Stomach smooth muscle (tissue), 2 donors: ENCODE measurements at regions not wholly inside any gene's neighbourhood (a gene's known extent, or its start where the extent isn't known, plus 50 kb on each side); places are given as distances from the start of the nearest gene placed in this dataset.
"Not testable (repeated sequence)": the region's sequence is repeated elsewhere in the genome, so short reads cannot be mapped to it uniquely, and the experiment has no call there.

Source experiments
- H3K27ac ChIP-seq: one replicate; pipeline ENCODE4 v1.7.0; 2013; ENCODE audit warnings: mild to moderate bottlenecking, low read length, inconsistent platforms
- H3K27me3 ChIP-seq, 2 donors: one replicate each; pipeline ENCODE4 v1.7.0; 2013; ENCODE audit warnings: low read length in 2 of 2; ENCODE audit not compliant: insufficient read depth in 2 of 2, control insufficient read depth in 1 of 2
- H3K36me3 ChIP-seq, 2 donors: one replicate each; pipeline ENCODE4 v1.7.0; 2013; ENCODE audit warnings: low read length in 2 of 2; ENCODE audit not compliant: control insufficient read depth in 2 of 2, insufficient read depth in 2 of 2
- H3K4me1 ChIP-seq: one replicate; pipeline ENCODE4 v1.7.0; 2013; ENCODE audit warnings: low read length; ENCODE audit not compliant: control insufficient read depth, insufficient read depth
- H3K4me3 ChIP-seq, 2 donors: one replicate each; pipeline ENCODE4 v1.7.0; 2013; ENCODE audit warnings: low read length in 2 of 2
- H3K9ac ChIP-seq, 2 donors: one replicate each; pipeline ENCODE4 v1.7.0; 2013; ENCODE audit warnings: low read length in 2 of 2, mild to moderate bottlenecking in 1 of 2
- H3K9me3 ChIP-seq, 2 donors: one replicate each; pipeline ENCODE4 v1.7.0; 2013; ENCODE audit warnings: low read length in 2 of 2; ENCODE audit not compliant: control insufficient read depth in 2 of 2
- donor health status: healthy.
- donor health status: Pancreatic carcinoma.

- Histone ChIP-seq H3K4me3 (no peak overlapping the region), H3K9me3 (peaks cover 0 to 4% of the 10 kb centered on the region in 2 donors)
These were observed 108.5 kb downstream of the SOX1 start for GRCh38 chr13:112175162-112176075.

GRCh38 chr13:112176141-112177119 lies 109.5 kb downstream of the SOX1 start:
- not testable (repeated sequence) for H3K9me3 ChIP-seq

More at GRCh38 chr13:112175162-112176075, 108.5 kb downstream of the SOX1 start:
- no peak overlapping the region for H3K9ac ChIP-seq
- no peak overlapping the region for H3K27ac ChIP-seq
- peaks cover 3 to 15% of the 10 kb centered on the region in 2 donors for H3K27me3 ChIP-seq
- H3K4me1 ChIP-seq: no peaks in the 10 kb centered on the region
- no peaks in the 10 kb centered on the region for H3K36me3 ChIP-seq

GRCh38 chr13:112177450-112178288 lies 110.7 kb downstream of the SOX1 start:
- Histone ChIP-seq H3K36me3 (no peaks in the 10 kb centered on the region), H3K4me3 (no peak overlapping the region), H3K9me3 (peaks cover 0 to 4% of the 10 kb centered on the region in 2 donors), H3K27ac (no peak overlapping the region), H3K4me1 (no peaks in the 10 kb centered on the region), H3K27me3 (peaks cover 3 to 11% of the 10 kb centered on the region in 2 donors), H3K9ac (no peak overlapping the region)

More at GRCh38 chr13:112176141-112177119, 109.5 kb downstream of the SOX1 start:
- not testable (repeated sequence) for H3K9ac ChIP-seq, H3K4me1 ChIP-seq, H3K36me3 ChIP-seq, H3K4me3 ChIP-seq, H3K27ac ChIP-seq
- peaks cover 3 to 15% of the 10 kb centered on the region in 2 donors for H3K27me3 ChIP-seq

- Histone ChIP-seq H3K4me1 (no peaks in the 10 kb centered on the region), H3K4me3 (no peak overlapping the region), H3K9me3 (peaks cover 0 to 4% of the 10 kb centered on the region in 2 donors), H3K36me3 (no peaks in the 10 kb centered on the region), H3K27ac (no peak overlapping the region), H3K27me3 (peaks cover 3 to 10% of the 10 kb centered on the region in 2 donors), H3K9ac (no peak overlapping the region)
These were observed 111.8 kb downstream of the SOX1 start for GRCh38 chr13:112178769-112179168.

GRCh38 chr13:112179421-112179820 lies 112.5 kb downstream of the SOX1 start:
- Histone ChIP-seq H3K27me3 (peaks cover 3 to 10% of the 10 kb centered on the region in 2 donors), H3K9me3 (no peaks in the 10 kb centered on the region), H3K27ac (no peak overlapping the region), H3K4me3 (no peak overlapping the region), H3K4me1 (no peaks in the 10 kb centered on the region), H3K36me3 (no peaks in the 10 kb centered on the region), H3K9ac (no peak overlapping the region)

DNA sequence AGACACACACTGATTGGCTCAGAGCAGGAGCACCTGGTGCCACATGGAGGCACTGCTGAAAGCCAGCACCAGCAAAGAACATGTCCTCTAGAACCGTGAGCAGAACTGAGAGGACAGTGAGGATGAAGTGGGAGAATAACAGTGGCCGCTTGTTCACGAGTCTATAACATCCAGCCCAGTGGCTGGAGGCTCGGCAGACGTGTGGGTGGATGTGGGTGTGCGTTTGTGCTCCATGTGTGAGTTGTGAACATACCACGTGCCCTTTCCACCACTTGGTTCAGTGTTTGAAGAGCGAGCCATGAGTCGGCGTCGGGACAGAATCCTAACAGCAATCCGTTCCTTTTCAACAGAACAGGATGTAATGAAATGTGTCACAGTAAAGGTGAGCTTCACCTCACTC lies 113.0 kb downstream of the SOX1 start:
- H3K27ac ChIP-seq: no peak overlapping the region
- H3K27me3 ChIP-seq: peaks cover 3 to 10% of the 10 kb centered on the region in 2 donors
- no peaks in the 10 kb centered on the region for H3K4me1 ChIP-seq
- H3K9ac ChIP-seq: no peak overlapping the region
- H3K36me3 ChIP-seq: no peaks in the 10 kb centered on the region
- H3K9me3 ChIP-seq: no peaks in the 10 kb centered on the region
- H3K4me3 ChIP-seq: no peak overlapping the region

GRCh38 chr13:112181336-112182067 lies 114.6 kb downstream of the SOX1 start:
- no peak overlapping the region for H3K4me3 ChIP-seq
- H3K9me3 ChIP-seq: no peaks in the 10 kb centered on the region
- no peak overlapping the region for H3K9ac ChIP-seq
- H3K4me1 ChIP-seq: no peaks in the 10 kb centered on the region
- no peaks in the 10 kb centered on the region for H3K36me3 ChIP-seq
- H3K27me3 ChIP-seq: peaks cover 3 to 10% of the 10 kb centered on the region in 2 donors
- H3K27ac ChIP-seq: no peak overlapping the region

DNA sequence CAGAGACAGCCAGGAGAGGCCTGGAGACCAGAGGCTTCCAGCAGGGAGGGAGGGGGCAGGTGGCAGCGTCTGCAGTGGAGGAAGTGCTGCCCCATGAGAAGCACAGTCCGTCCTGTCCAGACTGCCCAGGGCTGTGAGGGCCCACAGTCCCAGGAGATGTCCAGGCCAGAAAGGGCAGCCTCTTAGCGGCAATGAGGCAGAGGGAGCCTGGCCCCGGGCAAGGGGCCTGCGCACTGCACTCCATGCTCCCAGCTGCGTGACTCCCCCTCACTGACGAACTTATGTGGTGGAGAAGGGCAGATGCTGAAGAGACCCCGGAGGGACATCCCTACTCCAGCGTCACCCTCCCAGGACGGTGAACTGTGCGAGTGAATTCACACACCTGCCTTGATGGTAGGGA lies 115.3 kb downstream of the SOX1 start:
- Histone ChIP-seq H3K4me1 (no peaks in the 10 kb centered on the region), H3K36me3 (no peaks in the 10 kb centered on the region), H3K27me3 (peaks cover 3 to 10% of the 10 kb centered on the region in 2 donors), H3K9ac (no peak overlapping the region), H3K9me3 (no peaks in the 10 kb centered on the region), H3K27ac (no peak overlapping the region), H3K4me3 (no peak overlapping the region)

- H3K4me1 ChIP-seq: no peaks in the 10 kb centered on the region
- no peak overlapping the region for H3K9ac ChIP-seq
- H3K4me3 ChIP-seq: no peak overlapping the region
- H3K27ac ChIP-seq: no peak overlapping the region
- no peaks in the 10 kb centered on the region for H3K9me3 ChIP-seq
- no peaks in the 10 kb centered on the region for H3K36me3 ChIP-seq
- H3K27me3 ChIP-seq: peaks cover 3 to 10% of the 10 kb centered on the region in 2 donors
These were observed 116.0 kb downstream of the SOX1 start for GRCh38 chr13:112182846-112183531.
